ENCODE measurements at regions not wholly inside any gene's neighbourhood (a gene's known extent, or its start where the extent isn't known, plus 50 kb on each side); places are given as distances from the start of the nearest gene placed in this dataset.

- H2BK5ac ChIP-seq (ENCODE audit: low read length) = peak overlapping the region; percentile 49
- peak overlapping the region; percentile 73 for H2AFZ ChIP-seq (ENCODE audit: low read length)
- peaks cover 4 to 7% of the 10 kb centered on the region in 2 donors for H3K4me1 ChIP-seq (ENCODE audit: control insufficient read depth in 2 of 2, insufficient read depth in 1 of 2, low read depth in 1 of 2, low read length in 2 of 2)
- WGBS, 2 donors (ENCODE audit: extremely low coverage in 2 of 2, insufficient read length in 2 of 2, insufficient replicate concordance in 1 of 2) = no CpG with 5 or more reads among the region's 3 CpGs
- no peak overlapping the region for H3K4me2 ChIP-seq (ENCODE audit: insufficient read depth, low read length, poor library complexity, severe bottlenecking)
- no peak overlapping the region for H2BK12ac ChIP-seq (ENCODE audit: low read length)
- H3K14ac ChIP-seq (ENCODE audit: low read length) = no peak overlapping the region
- H2AK5ac ChIP-seq (ENCODE audit: low read depth, low read length) = no peak overlapping the region
- H3K36me3 ChIP-seq (replicated peaks in 1 of 2; ENCODE audit: control insufficient read depth in 2 of 2, insufficient read depth in 2 of 2, low read length in 2 of 2) = no peaks in the 10 kb centered on the region
- H2BK120ac ChIP-seq (ENCODE audit: low read depth, low read length) = no peak overlapping the region
- H4K91ac ChIP-seq (ENCODE audit: low read depth, low read length, poor library complexity) = no peak overlapping the region
- peak; percentile 68 for DNase-seq (ENCODE audit: low spot score)
- no peak overlapping the region for H4K8ac ChIP-seq (ENCODE audit: low read depth, low read length)
- H3K23ac ChIP-seq (ENCODE audit: low read depth, low read length, poor library complexity) = no peak overlapping the region
- peak overlapping the region; percentile 85 for H3K27ac ChIP-seq (replicated peaks; ENCODE audit: low read length)
- no peak overlapping the region for H3K4ac ChIP-seq (ENCODE audit: low read length)
- no peaks in the 10 kb centered on the region for H3K9me3 ChIP-seq (replicated peaks in 1 of 2; ENCODE audit: control insufficient read depth in 2 of 2, insufficient read depth in 1 of 2, low read depth in 1 of 2, low read length in 2 of 2)
- no peaks in the 10 kb centered on the region for H3K27me3 ChIP-seq (ENCODE audit: control insufficient read depth in 3 of 3, insufficient read depth in 3 of 3, low read depth in 1 of 3, low read length in 3 of 3)
- no peak overlapping the region for H3K4me3 ChIP-seq (ENCODE audit: low read length in 2 of 2)
- no peaks in the 10 kb centered on the region for H3K79me1 ChIP-seq (ENCODE audit: low read depth, low read length)
- no peak overlapping the region for H3K18ac ChIP-seq (ENCODE audit: low read length)
- no peak overlapping the region for H3K9ac ChIP-seq (ENCODE audit: low read depth, low read length, poor library complexity)
- H2BK15ac ChIP-seq (ENCODE audit: low read length) = no peak overlapping the region
Observed at GRCh38 chr4:10296730-10297129, 160.5 kb downstream of the ZNF518B start.

GRCh38 chr4:10295301-10295700 lies 161.9 kb downstream of the ZNF518B start:
- WGBS, 2 donors (ENCODE audit: extremely low coverage in 2 of 2, insufficient read length in 2 of 2, insufficient replicate concordance in 1 of 2) = no CpG with 5 or more reads among the region's 3 CpGs
- H4K8ac ChIP-seq (ENCODE audit: low read depth, low read length) = no peak overlapping the region

GRCh38 chr4:10289538-10289906 lies 167.7 kb downstream of the ZNF518B start:
- H3K18ac ChIP-seq (ENCODE audit: low read length) = no peak overlapping the region
- no peak overlapping the region for H4K91ac ChIP-seq (ENCODE audit: low read depth, low read length, poor library complexity)
- H3K27ac ChIP-seq (replicated peaks; ENCODE audit: low read length) = no peak overlapping the region
- no peak for DNase-seq (ENCODE audit: low spot score)
- no peak overlapping the region for H2BK15ac ChIP-seq (ENCODE audit: low read length)
- H3K14ac ChIP-seq (ENCODE audit: low read length) = no peak overlapping the region
- H3K36me3 ChIP-seq (replicated peaks in 1 of 2; ENCODE audit: control insufficient read depth in 2 of 2, insufficient read depth in 2 of 2, low read length in 2 of 2) = no peaks in the 10 kb centered on the region
- H3K4me2 ChIP-seq (ENCODE audit: insufficient read depth, low read length, poor library complexity, severe bottlenecking) = no peak overlapping the region
- no peak overlapping the region for H4K8ac ChIP-seq (ENCODE audit: low read depth, low read length)
- no peak overlapping the region for H3K4me3 ChIP-seq (ENCODE audit: low read length in 2 of 2)
- no peak overlapping the region for H2BK12ac ChIP-seq (ENCODE audit: low read length)
- no peaks in the 10 kb centered on the region for H3K9me3 ChIP-seq (replicated peaks in 1 of 2; ENCODE audit: control insufficient read depth in 2 of 2, insufficient read depth in 1 of 2, low read depth in 1 of 2, low read length in 2 of 2)
- H2AFZ ChIP-seq (ENCODE audit: low read length) = no peak overlapping the region
- H2BK5ac ChIP-seq (ENCODE audit: low read length) = no peak overlapping the region
- no peak overlapping the region for H3K4ac ChIP-seq (ENCODE audit: low read length)
- H3K79me1 ChIP-seq (ENCODE audit: low read depth, low read length) = no peaks in the 10 kb centered on the region
- H2AK5ac ChIP-seq (ENCODE audit: low read depth, low read length) = no peak overlapping the region
- no CpG with 5 or more reads among the region's 2 CpGs for whole genome bisulfite sequencing, 2 donors (ENCODE audit: extremely low coverage in 2 of 2, insufficient read length in 2 of 2, insufficient replicate concordance in 1 of 2)
- no peaks in the 10 kb centered on the region for H3K27me3 ChIP-seq (ENCODE audit: control insufficient read depth in 3 of 3, insufficient read depth in 3 of 3, low read depth in 1 of 3, low read length in 3 of 3)
- H3K23ac ChIP-seq (ENCODE audit: low read depth, low read length, poor library complexity) = no peak overlapping the region
- H2BK120ac ChIP-seq (ENCODE audit: low read depth, low read length) = no peak overlapping the region
- no peaks in the 10 kb centered on the region for H3K4me1 ChIP-seq (ENCODE audit: control insufficient read depth in 2 of 2, insufficient read depth in 1 of 2, low read depth in 1 of 2, low read length in 2 of 2)
- no peak overlapping the region for H3K9ac ChIP-seq (ENCODE audit: low read depth, low read length, poor library complexity)

More at GRCh38 chr4:10295301-10295700, 161.9 kb downstream of the ZNF518B start:
- Histone ChIP-seq H3K23ac (ENCODE audit: low read depth, low read length, poor library complexity) (no peak overlapping the region), H3K4me2 (ENCODE audit: insufficient read depth, low read length, poor library complexity, severe bottlenecking) (no peak overlapping the region), H3K18ac (ENCODE audit: low read length) (no peak overlapping the region), H2BK12ac (ENCODE audit: low read length) (no peak overlapping the region), H3K9ac (ENCODE audit: low read depth, low read length, poor library complexity) (no peak overlapping the region), H3K4me3 (ENCODE audit: low read length in 2 of 2) (no peak overlapping the region), H2AFZ (ENCODE audit: low read length) (no peak overlapping the region), H3K27ac (replicated peaks; ENCODE audit: low read length) (no peak overlapping the region), H3K79me1 (ENCODE audit: low read depth, low read length) (no peaks in the 10 kb centered on the region), H2BK5ac (ENCODE audit: low read length) (no peak overlapping the region), H3K14ac (ENCODE audit: low read length) (no peak overlapping the region), H2BK15ac (ENCODE audit: low read length) (no peak overlapping the region), H3K27me3 (ENCODE audit: control insufficient read depth in 3 of 3, insufficient read depth in 3 of 3, low read depth in 1 of 3, low read length in 3 of 3) (no peaks in the 10 kb centered on the region), H2BK120ac (ENCODE audit: low read depth, low read length) (no peak overlapping the region), H3K4me1 (ENCODE audit: control insufficient read depth in 2 of 2, insufficient read depth in 1 of 2, low read depth in 1 of 2, low read length in 2 of 2) (peaks cover 4 to 7% of the 10 kb centered on the region in 2 donors), H3K36me3 (replicated peaks in 1 of 2; ENCODE audit: control insufficient read depth in 2 of 2, insufficient read depth in 2 of 2, low read length in 2 of 2) (no peaks in the 10 kb centered on the region), H2AK5ac (ENCODE audit: low read depth, low read length) (no peak overlapping the region), H3K9me3 (replicated peaks in 1 of 2; ENCODE audit: control insufficient read depth in 2 of 2, insufficient read depth in 1 of 2, low read depth in 1 of 2, low read length in 2 of 2) (no peaks in the 10 kb centered on the region), H4K91ac (ENCODE audit: low read depth, low read length, poor library complexity) (no peak overlapping the region), H3K4ac (ENCODE audit: low read length) (no peak overlapping the region)
- DNase-seq (ENCODE audit: low spot score) = no peak

- Histone ChIP-seq H2BK15ac (ENCODE audit: low read length) (no peak overlapping the region), H4K8ac (ENCODE audit: low read depth, low read length) (no peak overlapping the region), H3K9ac (ENCODE audit: low read depth, low read length, poor library complexity) (no peak overlapping the region), H3K79me1 (ENCODE audit: low read depth, low read length) (no peaks in the 10 kb centered on the region), H2BK120ac (ENCODE audit: low read depth, low read length) (no peak overlapping the region), H3K4me2 (ENCODE audit: insufficient read depth, low read length, poor library complexity, severe bottlenecking) (no peak overlapping the region), H3K18ac (ENCODE audit: low read length) (no peak overlapping the region), H3K27me3 (ENCODE audit: control insufficient read depth in 3 of 3, insufficient read depth in 3 of 3, low read depth in 1 of 3, low read length in 3 of 3) (no peaks in the 10 kb centered on the region), H3K4me3 (ENCODE audit: low read length in 2 of 2) (no peak overlapping the region), H2BK5ac (ENCODE audit: low read length) (no peak overlapping the region), H3K4me1 (ENCODE audit: control insufficient read depth in 2 of 2, insufficient read depth in 1 of 2, low read depth in 1 of 2, low read length in 2 of 2) (no peaks in the 10 kb centered on the region), H3K23ac (ENCODE audit: low read depth, low read length, poor library complexity) (no peak overlapping the region), H2AFZ (ENCODE audit: low read length) (no peak overlapping the region), H4K91ac (ENCODE audit: low read depth, low read length, poor library complexity) (no peak overlapping the region), H2AK5ac (ENCODE audit: low read depth, low read length) (no peak overlapping the region), H3K14ac (ENCODE audit: low read length) (no peak overlapping the region), H3K36me3 (replicated peaks in 1 of 2; ENCODE audit: control insufficient read depth in 2 of 2, insufficient read depth in 2 of 2, low read length in 2 of 2) (no peaks in the 10 kb centered on the region), H3K9me3 (replicated peaks in 1 of 2; ENCODE audit: control insufficient read depth in 2 of 2, insufficient read depth in 1 of 2, low read depth in 1 of 2, low read length in 2 of 2) (no peaks in the 10 kb centered on the region), H2BK12ac (ENCODE audit: low read length) (no peak overlapping the region), H3K4ac (ENCODE audit: low read length) (no peak overlapping the region), H3K27ac (replicated peaks; ENCODE audit: low read length) (no peak overlapping the region)
- DNase-seq (ENCODE audit: low spot score) = no peak
- no CpG with 5 or more reads among the region's 4 CpGs for WGBS, 2 donors (ENCODE audit: extremely low coverage in 2 of 2, insufficient read length in 2 of 2, insufficient replicate concordance in 1 of 2)
Observed at GRCh38 chr4:10288830-10289537, 168.2 kb downstream of the ZNF518B start.
